ENCODE measurements at regions not wholly inside any gene's neighbourhood (a gene's known extent, or its start where the extent isn't known, plus 50 kb on each side); places are given as distances from the start of the nearest gene placed in this dataset.

DNA sequence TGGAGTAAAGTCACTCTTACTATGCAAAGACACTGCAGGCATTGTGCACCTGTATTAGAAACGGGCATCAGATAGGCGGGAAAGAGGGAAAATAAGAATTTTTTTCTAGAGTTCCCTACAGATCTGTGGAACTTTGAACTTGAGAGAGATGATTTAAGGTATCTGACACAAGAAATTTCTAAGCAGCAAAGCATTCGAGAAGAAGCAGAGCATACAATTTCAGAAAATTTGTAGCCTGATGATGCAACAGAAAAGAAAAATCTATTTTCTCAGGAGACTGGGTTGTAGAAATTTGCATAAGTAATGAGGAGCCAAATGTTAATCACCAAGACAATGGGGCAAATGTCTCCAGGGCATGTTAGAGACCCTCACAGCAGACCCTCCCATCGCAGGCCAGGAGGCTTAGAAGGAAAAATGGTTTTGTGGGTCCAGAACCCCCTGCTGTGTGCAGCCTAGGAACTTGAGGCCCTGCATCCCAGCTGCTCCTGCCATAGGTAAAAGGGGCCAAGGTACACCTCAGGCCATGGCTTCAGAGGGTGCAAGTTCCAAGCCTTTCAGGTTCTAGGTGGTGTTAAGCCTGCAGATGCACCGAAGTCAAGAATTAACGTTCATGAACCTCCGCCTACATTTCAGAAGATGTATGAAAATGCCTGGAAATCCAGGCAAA is 163.5 kb upstream of the GTF2H2 start:
- DNase-seq = peak in 1 of 5 donors; percentile 8
